ENCODE measurements at regions not wholly inside any gene's neighbourhood (a gene's known extent, or its start where the extent isn't known, plus 50 kb on each side); places are given as distances from the start of the nearest gene placed in this dataset.
A peak's percentile ranks its signal among the peaks of the same experiment; 100 is the strongest.

DNA sequence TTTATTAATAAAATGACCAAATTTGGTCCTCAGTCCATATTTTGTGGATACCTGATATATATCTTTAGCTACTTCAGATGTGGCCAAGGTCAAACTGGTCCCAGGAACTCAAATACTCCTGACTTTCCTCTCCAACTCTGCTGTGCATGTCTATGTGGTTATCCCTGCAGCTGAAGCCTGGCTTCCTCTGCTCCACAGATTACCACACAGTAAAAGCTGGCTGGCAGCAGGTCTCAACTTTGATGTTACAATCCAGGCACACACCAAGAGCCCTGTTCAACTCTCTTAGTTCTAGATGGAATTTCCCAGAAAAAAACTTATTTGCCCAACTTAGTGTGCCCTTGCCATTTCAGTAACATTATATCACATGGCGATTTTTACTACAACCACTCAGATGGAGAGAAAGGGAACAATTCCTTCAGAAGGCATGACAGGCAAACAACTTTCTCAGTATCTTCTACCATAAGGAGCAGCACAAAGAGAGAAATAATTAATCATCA is 479.5 kb downstream of the PLPP3 start:
- Histone ChIP-seq H2BK15ac (ENCODE audit: low read depth, poor library complexity, severe bottlenecking) (no peak overlapping the region), H3K9me3 (ENCODE audit: control insufficient read depth, low read length) (peaks cover 22% of the 10 kb centered on the region), H2BK12ac (ENCODE audit: low read length in 2 of 2) (no peak overlapping the region), H2AK5ac (ENCODE audit: low read length, severe bottlenecking) (no peak overlapping the region), H3K4me1 (ENCODE audit: control insufficient read depth, insufficient read depth, low read depth, low read length) (no peaks in the 10 kb centered on the region), H3K27me3 (ENCODE audit: control insufficient read depth in 1 of 2, insufficient read depth in 1 of 2, low read length in 2 of 2) (no peaks in the 10 kb centered on the region), H4K8ac (ENCODE audit: low read length) (no peak overlapping the region), H3K23ac (ENCODE audit: low read length in 2 of 2) (no peak overlapping the region), H3K9ac (ENCODE audit: low read length) (peak overlapping the region; percentile 28), H2BK5ac (ENCODE audit: low read depth, low read length, poor library complexity, severe bottlenecking) (no peak overlapping the region), H3K4ac (ENCODE audit: low read depth in 1 of 2, low read length in 2 of 2) (no peak overlapping the region), H4K91ac (ENCODE audit: low read length) (peak overlapping the region; percentile 27), H2BK120ac (ENCODE audit: low read depth, low read length) (no peak overlapping the region), H3K4me2 (ENCODE audit: low read length, poor library complexity, severe bottlenecking) (no peak overlapping the region), H2AFZ (ENCODE audit: low read depth, low read length) (no peak overlapping the region), H3K18ac (ENCODE audit: low read depth in 1 of 2, low read length in 2 of 2) (no peak overlapping the region), H3K79me1 (replicated peaks; ENCODE audit: low read length, poor library complexity, severe bottlenecking) (no peaks in the 10 kb centered on the region), H3K27ac (ENCODE audit: low read length, poor library complexity, severe bottlenecking) (no peak overlapping the region), H3K14ac (ENCODE audit: low read length in 2 of 2) (no peak overlapping the region), H3K36me3 (ENCODE audit: control insufficient read depth in 1 of 2, insufficient read depth in 2 of 2, low read depth in 1 of 2, low read length in 2 of 2) (no peaks in the 10 kb centered on the region), H3K4me3 (ENCODE audit: insufficient read depth in 1 of 2, low read depth in 1 of 2, low read length in 2 of 2) (no peak overlapping the region)
- WGBS, result 82% methylated on average over 1 of the region's 1 CpG
- peak; percentile 19 for DNase-seq

DNA sequence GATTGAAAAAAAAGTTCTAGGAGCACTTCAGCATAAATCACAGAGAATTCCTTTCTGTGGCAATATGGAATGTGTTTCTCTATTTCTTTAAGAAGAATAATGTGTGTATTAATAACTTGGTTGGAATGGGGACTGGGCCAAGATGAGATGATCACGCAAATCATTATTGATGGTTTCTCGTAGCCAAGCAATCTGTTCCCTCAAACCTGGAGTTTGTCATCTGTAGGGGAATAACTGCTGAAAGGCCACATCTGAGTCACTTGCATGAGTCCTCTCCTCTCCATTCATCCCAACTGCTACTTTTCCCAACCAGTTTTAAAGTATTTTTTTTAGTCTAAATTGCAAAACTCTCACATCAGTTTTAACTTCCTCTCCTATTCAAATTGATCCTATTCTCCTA is 480.4 kb downstream of the PLPP3 start:
- 38% methylated on average over 2 of the region's 2 CpGs for WGBS
- Histone ChIP-seq H3K4ac (ENCODE audit: low read depth in 1 of 2, low read length in 2 of 2) (no peak overlapping the region), H3K4me2 (ENCODE audit: low read length, poor library complexity, severe bottlenecking) (no peak overlapping the region), H3K18ac (ENCODE audit: low read depth in 1 of 2, low read length in 2 of 2) (no peak overlapping the region), H2AFZ (ENCODE audit: low read depth, low read length) (no peak overlapping the region), H3K9ac (ENCODE audit: low read length) (peak overlapping the region; percentile 68), H3K27ac (ENCODE audit: low read length, poor library complexity, severe bottlenecking) (no peak overlapping the region), H3K79me1 (replicated peaks; ENCODE audit: low read length, poor library complexity, severe bottlenecking) (no peaks in the 10 kb centered on the region), H2BK12ac (ENCODE audit: low read length in 2 of 2) (no peak overlapping the region), H3K4me1 (ENCODE audit: control insufficient read depth, insufficient read depth, low read depth, low read length) (no peaks in the 10 kb centered on the region), H2AK5ac (ENCODE audit: low read length, severe bottlenecking) (no peak overlapping the region), H4K91ac (ENCODE audit: low read length) (no peak overlapping the region), H2BK15ac (ENCODE audit: low read depth, poor library complexity, severe bottlenecking) (no peak overlapping the region), H3K9me3 (ENCODE audit: control insufficient read depth, low read length) (peaks cover 13% of the 10 kb centered on the region), H3K27me3 (ENCODE audit: control insufficient read depth in 1 of 2, insufficient read depth in 1 of 2, low read length in 2 of 2) (no peaks in the 10 kb centered on the region), H3K36me3 (ENCODE audit: control insufficient read depth in 1 of 2, insufficient read depth in 2 of 2, low read depth in 1 of 2, low read length in 2 of 2) (no peaks in the 10 kb centered on the region), H3K23ac (ENCODE audit: low read length in 2 of 2) (no peak overlapping the region), H2BK120ac (ENCODE audit: low read depth, low read length) (no peak overlapping the region), H3K4me3 (ENCODE audit: insufficient read depth in 1 of 2, low read depth in 1 of 2, low read length in 2 of 2) (no peak overlapping the region), H2BK5ac (ENCODE audit: low read depth, low read length, poor library complexity, severe bottlenecking) (no peak overlapping the region), H4K8ac (ENCODE audit: low read length) (no peak overlapping the region), H3K14ac (ENCODE audit: low read length in 2 of 2) (no peak overlapping the region)
- peak; percentile 63 for DNase-seq

DNA sequence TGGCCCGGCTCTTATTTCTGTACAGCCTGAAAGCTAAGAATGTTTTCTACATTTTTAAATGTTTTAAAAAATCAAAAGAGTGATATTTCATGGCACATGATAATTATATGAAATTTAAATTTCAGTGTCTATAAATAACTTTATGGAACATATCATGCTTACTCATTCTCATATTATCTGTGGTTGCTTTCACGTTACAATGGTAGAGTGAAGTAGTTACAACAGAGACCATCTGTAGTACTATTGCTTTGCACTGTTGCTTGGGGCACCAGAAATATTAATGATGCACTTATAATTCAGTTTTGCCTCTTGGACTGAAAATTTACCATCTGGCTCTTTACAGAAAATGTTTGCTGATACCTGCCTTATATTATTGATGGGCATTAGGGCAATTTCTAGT is 481.6 kb downstream of the PLPP3 start:
- Histone ChIP-seq H3K4ac (ENCODE audit: low read depth in 1 of 2, low read length in 2 of 2) (no peak overlapping the region), H3K9me3 (ENCODE audit: control insufficient read depth, low read length) (peaks cover 2% of the 10 kb centered on the region), H4K8ac (ENCODE audit: low read length) (no peak overlapping the region), H2BK15ac (ENCODE audit: low read depth, poor library complexity, severe bottlenecking) (no peak overlapping the region), H2AK5ac (ENCODE audit: low read length, severe bottlenecking) (no peak overlapping the region), H3K27me3 (ENCODE audit: control insufficient read depth in 1 of 2, insufficient read depth in 1 of 2, low read length in 2 of 2) (no peaks in the 10 kb centered on the region), H3K14ac (ENCODE audit: low read length in 2 of 2) (no peak overlapping the region), H4K91ac (ENCODE audit: low read length) (no peak overlapping the region), H3K79me1 (replicated peaks; ENCODE audit: low read length, poor library complexity, severe bottlenecking) (no peaks in the 10 kb centered on the region), H2BK5ac (ENCODE audit: low read depth, low read length, poor library complexity, severe bottlenecking) (no peak overlapping the region), H3K23ac (ENCODE audit: low read length in 2 of 2) (no peak overlapping the region), H3K27ac (ENCODE audit: low read length, poor library complexity, severe bottlenecking) (no peak overlapping the region), H3K36me3 (ENCODE audit: control insufficient read depth in 1 of 2, insufficient read depth in 2 of 2, low read depth in 1 of 2, low read length in 2 of 2) (no peaks in the 10 kb centered on the region), H3K18ac (ENCODE audit: low read depth in 1 of 2, low read length in 2 of 2) (no peak overlapping the region), H2BK120ac (ENCODE audit: low read depth, low read length) (no peak overlapping the region), H3K4me3 (ENCODE audit: insufficient read depth in 1 of 2, low read depth in 1 of 2, low read length in 2 of 2) (no peak overlapping the region), H3K9ac (ENCODE audit: low read length) (no peak overlapping the region), H3K4me2 (ENCODE audit: low read length, poor library complexity, severe bottlenecking) (no peak overlapping the region), H2BK12ac (ENCODE audit: low read length in 2 of 2) (no peak overlapping the region), H2AFZ (ENCODE audit: low read depth, low read length) (no peak overlapping the region), H3K4me1 (ENCODE audit: control insufficient read depth, insufficient read depth, low read depth, low read length) (no peaks in the 10 kb centered on the region)
- 86% methylated on average over 1 of the region's 2 CpGs for WGBS
- DNase-seq, result no peak

DNA sequence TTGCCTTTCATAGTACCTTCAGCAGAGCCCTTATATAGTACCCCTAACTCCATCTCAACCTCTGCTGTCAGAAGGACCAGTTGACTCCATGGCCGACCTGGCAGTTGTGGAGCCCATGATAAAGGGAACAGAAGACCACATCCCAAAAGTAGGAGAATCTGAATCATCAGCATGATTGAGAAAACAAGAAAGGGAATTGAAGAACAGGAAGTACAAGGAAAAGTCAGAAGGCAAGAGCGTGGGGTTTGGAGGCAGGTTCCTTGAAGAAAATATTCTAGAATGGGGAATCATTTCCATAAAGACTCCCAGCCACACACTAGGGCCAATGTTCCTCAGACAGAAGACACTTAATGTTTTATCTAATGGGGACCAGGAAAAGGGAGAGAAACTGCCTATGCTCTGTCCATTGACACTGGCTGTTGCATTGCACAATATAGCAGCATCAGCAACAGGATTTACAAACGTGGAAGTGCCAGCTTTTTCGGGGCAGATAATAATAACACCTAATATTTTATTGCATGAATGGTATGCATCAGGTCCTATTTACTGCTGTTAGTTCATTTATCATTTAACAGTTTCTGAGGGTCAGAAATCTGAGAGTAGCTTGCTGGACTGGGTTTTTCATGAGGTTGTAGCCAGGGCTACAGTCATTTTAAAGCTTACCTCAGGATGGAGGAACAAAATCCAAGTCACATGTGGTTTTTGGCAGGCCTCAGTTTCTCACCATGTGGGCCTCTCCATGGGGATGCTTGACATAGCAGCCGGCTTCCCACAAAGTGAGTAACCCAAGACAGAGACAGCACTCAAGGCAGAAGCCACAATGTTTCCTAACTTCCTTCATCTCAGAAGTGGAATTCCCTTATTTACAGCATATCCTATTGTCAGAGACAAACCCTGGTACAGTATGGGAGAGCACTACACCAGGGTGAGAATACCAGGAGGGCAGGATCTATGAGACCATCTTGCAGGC is 483.4 kb downstream of the PLPP3 start:
- Histone ChIP-seq H3K9me3 (ENCODE audit: control insufficient read depth, low read length) (no peaks in the 10 kb centered on the region), H3K27me3 (ENCODE audit: control insufficient read depth in 1 of 2, insufficient read depth in 1 of 2, low read length in 2 of 2) (no peaks in the 10 kb centered on the region), H2BK12ac (ENCODE audit: low read length in 2 of 2) (peak overlapping the region in 1 of 2 experiments; percentile 22), H2AFZ (ENCODE audit: low read depth, low read length) (no peak overlapping the region), H2BK120ac (ENCODE audit: low read depth, low read length) (no peak overlapping the region), H3K4me3 (ENCODE audit: insufficient read depth in 1 of 2, low read depth in 1 of 2, low read length in 2 of 2) (peak overlapping the region in 1 of 2 experiments; percentile 10), H3K14ac (ENCODE audit: low read length in 2 of 2) (no peak overlapping the region), H4K91ac (ENCODE audit: low read length) (no peak overlapping the region), H3K27ac (ENCODE audit: low read length, poor library complexity, severe bottlenecking) (no peak overlapping the region), H3K18ac (ENCODE audit: low read depth in 1 of 2, low read length in 2 of 2) (peak overlapping the region in 1 of 2 experiments; percentile 41), H4K8ac (ENCODE audit: low read length) (peak overlapping the region; percentile 53), H3K4me1 (ENCODE audit: control insufficient read depth, insufficient read depth, low read depth, low read length) (no peaks in the 10 kb centered on the region), H3K36me3 (ENCODE audit: control insufficient read depth in 1 of 2, insufficient read depth in 2 of 2, low read depth in 1 of 2, low read length in 2 of 2) (no peaks in the 10 kb centered on the region), H3K79me1 (replicated peaks; ENCODE audit: low read length, poor library complexity, severe bottlenecking) (no peaks in the 10 kb centered on the region), H3K4ac (ENCODE audit: low read depth in 1 of 2, low read length in 2 of 2) (peak overlapping the region in 1 of 2 experiments; percentile 41), H3K4me2 (ENCODE audit: low read length, poor library complexity, severe bottlenecking) (no peak overlapping the region), H3K9ac (ENCODE audit: low read length) (peak overlapping the region; percentile 65), H2BK5ac (ENCODE audit: low read depth, low read length, poor library complexity, severe bottlenecking) (no peak overlapping the region), H3K23ac (ENCODE audit: low read length in 2 of 2) (no peak overlapping the region), H2BK15ac (ENCODE audit: low read depth, poor library complexity, severe bottlenecking) (no peak overlapping the region), H2AK5ac (ENCODE audit: low read length, severe bottlenecking) (no peak overlapping the region)
- 60% methylated on average over 2 of the region's 5 CpGs for WGBS
- peak; percentile 87 for DNase-seq
